ENCODE measurements at regions not wholly inside any gene's neighbourhood (a gene's known extent, or its start where the extent isn't known, plus 50 kb on each side); places are given as distances from the start of the nearest gene placed in this dataset.
A peak's percentile ranks its signal among the peaks of the same experiment; 100 is the strongest.

DNA sequence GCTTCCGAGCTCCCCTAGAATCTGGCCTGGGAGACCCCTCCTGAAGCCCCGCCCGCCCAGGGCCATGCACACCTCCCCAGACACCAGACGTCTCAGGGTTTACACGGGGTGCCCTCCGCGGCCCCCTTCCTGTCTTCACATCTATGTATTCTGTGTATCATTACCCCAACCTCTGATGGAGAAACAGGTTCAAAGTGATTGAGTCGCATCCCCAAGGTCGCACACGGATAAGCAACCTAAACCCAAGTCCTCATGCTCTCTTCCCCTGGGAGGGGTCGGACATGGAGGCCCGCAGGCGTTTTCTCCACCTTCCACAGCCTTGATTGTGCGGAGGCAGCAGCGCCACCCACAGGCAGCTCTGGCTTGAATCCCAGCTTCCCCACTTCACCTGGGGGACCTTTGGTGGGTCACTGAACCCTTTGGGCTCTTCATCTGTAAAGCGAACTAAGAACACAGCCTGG is 237.3 kb downstream of the BCL11B start:
- TF ChIP-seq, protein P1, sequence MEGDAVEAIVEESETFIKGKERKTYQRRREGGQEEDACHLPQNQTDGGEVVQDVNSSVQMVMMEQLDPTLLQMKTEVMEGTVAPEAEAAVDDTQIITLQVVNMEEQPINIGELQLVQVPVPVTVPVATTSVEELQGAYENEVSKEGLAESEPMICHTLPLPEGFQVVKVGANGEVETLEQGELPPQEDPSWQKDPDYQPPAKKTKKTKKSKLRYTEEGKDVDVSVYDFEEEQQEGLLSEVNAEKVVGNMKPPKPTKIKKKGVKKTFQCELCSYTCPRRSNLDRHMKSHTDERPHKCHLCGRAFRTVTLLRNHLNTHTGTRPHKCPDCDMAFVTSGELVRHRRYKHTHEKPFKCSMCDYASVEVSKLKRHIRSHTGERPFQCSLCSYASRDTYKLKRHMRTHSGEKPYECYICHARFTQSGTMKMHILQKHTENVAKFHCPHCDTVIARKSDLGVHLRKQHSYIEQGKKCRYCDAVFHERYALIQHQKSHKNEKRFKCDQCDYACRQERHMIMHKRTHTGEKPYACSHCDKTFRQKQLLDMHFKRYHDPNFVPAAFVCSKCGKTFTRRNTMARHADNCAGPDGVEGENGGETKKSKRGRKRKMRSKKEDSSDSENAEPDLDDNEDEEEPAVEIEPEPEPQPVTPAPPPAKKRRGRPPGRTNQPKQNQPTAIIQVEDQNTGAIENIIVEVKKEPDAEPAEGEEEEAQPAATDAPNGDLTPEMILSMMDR (IDR thresholded peaks at IDR 0.05): peak; percentile 38
- TF ChIP-seq RCOR1 (IDR thresholded peaks at IDR 0.05; ENCODE audit: low read length): no peak
- no peak for TF ChIP-seq SIN3A (IDR thresholded peaks at IDR 0.05; ENCODE audit: borderline replicate concordance, low read depth, low read length)

Data from SK-N-SH (cell line).